GM21786 (cell line): ENCODE measurements at regions not wholly inside any gene's neighbourhood (a gene's known extent, or its start where the extent isn't known, plus 50 kb on each side); places are given as distances from the start of the nearest gene placed in this dataset.
A peak's percentile ranks its signal among the peaks of the same experiment; 100 is the strongest.

Source experiments
- ATAC-seq: cut with Tn5 transposase; IDR thresholded peaks from one replicate; pipeline ENCODE4 v1.9.1; 2021; ENCODE audit not compliant: unreplicated experiment

- no peak for ATAC-seq
These were observed 68.4 kb upstream of the ADO start for GRCh38 chr10:62736168-62736546.

- ATAC-seq = no peak
These were observed 65.6 kb upstream of the ADO start for GRCh38 chr10:62738916-62739315.

- no peak for ATAC-seq
These were observed 63.4 kb upstream of the ADO start for GRCh38 chr10:62740885-62741745.

GRCh38 chr10:62741996-62742395 lies 62.5 kb upstream of the ADO start:
- no peak for ATAC-seq

DNA sequence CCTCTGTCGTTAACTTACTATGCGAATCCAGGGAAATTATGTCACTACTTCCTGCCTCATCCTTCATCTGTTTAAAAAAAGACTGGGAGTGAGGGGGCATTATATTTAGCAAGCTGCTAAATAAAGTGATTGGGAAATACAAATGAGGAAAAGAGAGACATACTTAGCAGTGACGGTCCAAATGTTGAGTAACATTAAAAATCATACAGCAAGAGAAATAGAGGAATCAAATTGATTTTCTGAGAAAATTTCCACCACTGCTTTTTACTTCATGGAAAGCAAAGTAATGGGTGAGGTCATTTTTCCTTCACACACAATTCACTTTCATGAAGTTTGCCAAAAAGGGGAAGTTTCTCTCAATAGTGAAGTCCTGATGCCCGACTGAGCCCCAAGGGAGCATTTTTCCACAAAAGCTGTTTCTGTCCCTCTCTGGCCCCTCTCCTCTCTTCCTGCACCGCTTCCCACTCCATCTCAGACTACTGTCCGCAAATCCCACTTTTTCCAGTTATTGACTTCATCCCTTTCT lies 61.9 kb upstream of the ADO start:
- no peak for ATAC-seq

DNA sequence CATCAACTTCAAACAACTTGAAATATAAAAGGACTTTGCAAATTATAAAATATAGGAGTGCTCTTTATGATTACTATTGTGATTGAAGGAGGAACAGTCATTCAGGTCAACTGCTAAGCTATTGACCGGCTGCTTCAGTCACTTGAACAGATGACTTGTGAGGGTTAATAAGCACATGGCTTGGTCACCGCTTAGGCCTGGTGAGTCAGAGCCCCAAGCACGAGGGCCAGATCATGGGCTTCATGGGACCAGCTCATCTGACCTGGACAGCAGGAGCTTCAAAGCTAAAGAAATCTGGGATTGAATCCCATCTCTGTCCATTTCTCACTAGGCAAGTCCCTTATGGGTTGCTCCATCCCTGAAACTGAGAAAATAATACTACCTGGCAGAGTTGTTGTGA lies 60.4 kb upstream of the ADO start:
- ATAC-seq = no peak

- no peak for ATAC-seq
These were observed 58.9 kb upstream of the ADO start for GRCh38 chr10:62745581-62745980.

GRCh38 chr10:62746951-62747729 lies 57.4 kb upstream of the ADO start:
- no peak for ATAC-seq

GRCh38 chr10:62748386-62748785 lies 56.1 kb upstream of the ADO start:
- ATAC-seq = no peak

- peak; percentile 48 for ATAC-seq
These were observed 55.3 kb upstream of the ADO start for GRCh38 chr10:62749093-62749683.
